GM23338 (cell line): ENCODE measurements at regions not wholly inside any gene's neighbourhood (a gene's known extent, or its start where the extent isn't known, plus 50 kb on each side); places are given as distances from the start of the nearest gene placed in this dataset.

Experiments
- ATAC-seq: fragments of 200-7000 bp; cut with Tn5 transposase; 3 replicates; pipeline ENCODE4 v1.9.1; 2020
- DNase-seq: peaks from one replicate; pipeline ENCODE4 v3.0.0-alpha.2; 2015; ENCODE audit warnings: low spot score
- H2AFZ ChIP-seq: fragments of 200-600 bp; sonication (generic); 2 replicates; pipeline ENCODE4 v1.8.0; 2016; ENCODE audit warnings: antibody characterized with exemption, mild to moderate bottlenecking, moderate library complexity
- H3F3A ChIP-seq: fragments of 200-600 bp; sonication (generic); replicated peaks from 2 replicates; pipeline ENCODE4 v1.8.0; 2017; ENCODE audit warnings: antibody characterized with exemption, mixed run types, low read depth
- H3K27ac ChIP-seq: fragments of 200-600 bp; sonication (generic); 2 replicates; pipeline ENCODE4 v1.6.1; 2016; ENCODE audit warnings: low read depth
- H3K27me3 ChIP-seq: fragments of 200-600 bp; sonication (generic); 2 replicates; pipeline ENCODE4 v1.8.0; 2016; ENCODE audit warnings: mild to moderate bottlenecking, mixed run types, moderate library complexity; ENCODE audit not compliant: insufficient read depth
- H3K36me3 ChIP-seq: fragments of 200-600 bp; sonication (generic); 2 replicates; pipeline ENCODE4 v1.8.0; 2016; ENCODE audit warnings: mild to moderate bottlenecking; ENCODE audit not compliant: insufficient read depth
- H3K4me1 ChIP-seq: fragments of 200-600 bp; sonication (generic); 2 replicates; pipeline ENCODE4 v1.8.0; 2016; ENCODE audit warnings: mild to moderate bottlenecking, moderate library complexity; ENCODE audit not compliant: insufficient read depth
- H3K4me2 ChIP-seq: fragments of 200-600 bp; sonication (generic); 2 replicates; pipeline ENCODE4 v1.7.1; 2017; ENCODE audit warnings: mixed run types
- H3K4me3 ChIP-seq: fragments of 200-600 bp; sonication (generic); 2 replicates; pipeline ENCODE4 v1.6.1; 2016; ENCODE audit warnings: mixed run types
- H3K79me2 ChIP-seq: fragments of 200-600 bp; sonication (generic); replicated peaks from 2 replicates; pipeline ENCODE4 v1.8.0; 2017; ENCODE audit warnings: mild to moderate bottlenecking; ENCODE audit not compliant: insufficient read depth
- H3K9me2 ChIP-seq: fragments of 200-600 bp; sonication (generic); 2 replicates; pipeline ENCODE4 v1.8.0; 2017; ENCODE audit not compliant: insufficient read depth
- H4K20me1 ChIP-seq: fragments of 200-600 bp; sonication (generic); replicated peaks from 2 replicates; pipeline ENCODE4 v1.8.0; 2017; ENCODE audit warnings: mild to moderate bottlenecking; ENCODE audit not compliant: insufficient read depth
- H3K27ac Mint-ChIP-seq: 2 replicates; pipeline ENCODE4 v1.8.0; 2020; ENCODE audit warnings: inconsistent platforms, mild to moderate bottlenecking, moderate library complexity, mixed read lengths
- H3K27me3 Mint-ChIP-seq: 3 replicates; pipeline ENCODE4 v1.8.0; 2022; ENCODE audit warnings: low read depth, mild to moderate bottlenecking, moderate library complexity, mixed read lengths, inconsistent platforms; ENCODE audit not compliant: insufficient read depth, poor library complexity
- H3K36me3 Mint-ChIP-seq: 3 replicates; pipeline ENCODE4 v1.8.0; 2021; ENCODE audit warnings: low read depth, mild to moderate bottlenecking, inconsistent platforms, moderate library complexity, mixed read lengths
- H3K4me1 Mint-ChIP-seq: 3 replicates; pipeline ENCODE4 v1.8.0; 2020; ENCODE audit warnings: mild to moderate bottlenecking, inconsistent platforms, mixed read lengths
- H3K4me3 Mint-ChIP-seq: 3 replicates; pipeline ENCODE4 v1.8.0; 2021; ENCODE audit warnings: moderate library complexity, mild to moderate bottlenecking, inconsistent platforms, mixed read lengths
- H3K9me3 Mint-ChIP-seq: 3 replicates; pipeline ENCODE4 v1.8.0; 2020; ENCODE audit warnings: moderate library complexity, mild to moderate bottlenecking, inconsistent platforms, mixed read lengths
- CREB1 ChIP-seq: fragments of 250-450 bp; sonication (Bioruptor Pico); IDR thresholded peaks from 2 replicates; pipeline ENCODE4 v1.5.0; 2020; ENCODE audit warnings: low read depth, mild to moderate bottlenecking, moderate library complexity
- CTCF ChIP-seq, 2 experiments: fragments of 200-600 bp in 1 of 2; sonication (generic) in 1 of 2; conservative IDR thresholded peaks; 2 replicates each; pipeline versions ENCODE4 v1.5.1 to v1.6.1; 2016 to 2017; ENCODE audit warnings: antibody characterized with exemption in 2 of 2, low read depth in 2 of 2, mild to moderate bottlenecking in 2 of 2, moderate library complexity in 1 of 2
- ETS1 ChIP-seq: IDR thresholded peaks from 2 replicates; pipeline ENCODE4 v1.6.1; 2016; ENCODE audit warnings: antibody characterized with exemption
- EZH2 ChIP-seq: fragments of 200-600 bp; sonication (generic); IDR thresholded peaks from one replicate; pipeline ENCODE4 v1.8.0; 2017; ENCODE audit warnings: antibody characterized with exemption, mild to moderate bottlenecking, low read depth; ENCODE audit not compliant: unreplicated experiment
- EZH2phosphoT487 ChIP-seq: fragments of 200-600 bp; sonication (generic); IDR thresholded peaks from one replicate; pipeline ENCODE4 v1.8.1; 2018; ENCODE audit warnings: antibody characterized with exemption; ENCODE audit not compliant: unreplicated experiment
- JUNB ChIP-seq: IDR thresholded peaks from one replicate; pipeline ENCODE4 v1.6.1; 2016; ENCODE audit warnings: antibody characterized with exemption; ENCODE audit not compliant: unreplicated experiment
- NANOG ChIP-seq: IDR thresholded peaks from 2 replicates; pipeline ENCODE4 v1.6.1; 2016; ENCODE audit warnings: antibody characterized with exemption, borderline replicate concordance
- POLR2AphosphoS5 ChIP-seq: IDR thresholded peaks from 2 replicates; pipeline ENCODE4 v1.6.1; 2016; ENCODE audit warnings: antibody characterized with exemption, low read depth
- STAT1 ChIP-seq: IDR thresholded peaks from one replicate; pipeline ENCODE4 v1.6.1; 2016; ENCODE audit warnings: antibody characterized with exemption; ENCODE audit not compliant: unreplicated experiment
- ZNF114 ChIP-seq: fragments of 250-450 bp; sonication (Bioruptor Pico); IDR thresholded peaks from 2 replicates; pipeline ENCODE4 v1.5.0; 2020; ENCODE audit warnings: mild to moderate bottlenecking, moderate library complexity
- ZNF331 ChIP-seq: fragments of 250-450 bp; sonication (Bioruptor Pico); IDR thresholded peaks from 2 replicates; pipeline ENCODE4 v1.5.0; 2020; ENCODE audit warnings: low read depth, mild to moderate bottlenecking, moderate library complexity
- TF ChIP-seq, protein P1 (sequence below): IDR thresholded peaks from one replicate; pipeline ENCODE4 v1.6.1; 2018; ENCODE audit warnings: antibody characterized with exemption; ENCODE audit not compliant: unreplicated experiment
- TF ChIP-seq, protein P2 (sequence below): fragments of 250-450 bp; sonication (Bioruptor Pico); IDR thresholded peaks from 2 replicates; pipeline ENCODE4 v1.5.0; 2020; ENCODE audit warnings: mild to moderate bottlenecking, moderate library complexity

GRCh38 chr4:31383767-31384166 is 663.6 kb downstream of the PCDH7 start:
- Mint-ChIP-seq H3K4me3 (no peak overlapping the region), H3K27me3 (no peaks in the 10 kb centered on the region), H3K36me3 (no peaks in the 10 kb centered on the region), H3K27ac (no peak overlapping the region), H3K4me1 (no peaks in the 10 kb centered on the region), H3K9me3 (no peaks in the 10 kb centered on the region)
- H3K27ac ChIP-seq: no peak overlapping the region
- H3K79me2 ChIP-seq: no peaks in the 10 kb centered on the region
- H3F3A ChIP-seq: no peaks in the 10 kb centered on the region
- H3K4me2 ChIP-seq: no peak overlapping the region
- no peaks in the 10 kb centered on the region for H3K27me3 ChIP-seq
- peak overlapping the region; percentile 56; the same call in 1 of the 2 replicates for H2AFZ ChIP-seq
- H3K4me3 ChIP-seq: no peak overlapping the region
- ATAC-seq (no peak), DNase-seq (no peak)
- no peaks in the 10 kb centered on the region for H3K4me1 ChIP-seq
- H3K9me2 ChIP-seq: no peaks in the 10 kb centered on the region
- no peaks in the 10 kb centered on the region for H3K36me3 ChIP-seq
- no peak for TF ChIP-seq ETS1
- no peak for TF ChIP-seq POLR2AphosphoS5
- TF ChIP-seq JUNB: no peak
- TF ChIP-seq, protein P1, sequence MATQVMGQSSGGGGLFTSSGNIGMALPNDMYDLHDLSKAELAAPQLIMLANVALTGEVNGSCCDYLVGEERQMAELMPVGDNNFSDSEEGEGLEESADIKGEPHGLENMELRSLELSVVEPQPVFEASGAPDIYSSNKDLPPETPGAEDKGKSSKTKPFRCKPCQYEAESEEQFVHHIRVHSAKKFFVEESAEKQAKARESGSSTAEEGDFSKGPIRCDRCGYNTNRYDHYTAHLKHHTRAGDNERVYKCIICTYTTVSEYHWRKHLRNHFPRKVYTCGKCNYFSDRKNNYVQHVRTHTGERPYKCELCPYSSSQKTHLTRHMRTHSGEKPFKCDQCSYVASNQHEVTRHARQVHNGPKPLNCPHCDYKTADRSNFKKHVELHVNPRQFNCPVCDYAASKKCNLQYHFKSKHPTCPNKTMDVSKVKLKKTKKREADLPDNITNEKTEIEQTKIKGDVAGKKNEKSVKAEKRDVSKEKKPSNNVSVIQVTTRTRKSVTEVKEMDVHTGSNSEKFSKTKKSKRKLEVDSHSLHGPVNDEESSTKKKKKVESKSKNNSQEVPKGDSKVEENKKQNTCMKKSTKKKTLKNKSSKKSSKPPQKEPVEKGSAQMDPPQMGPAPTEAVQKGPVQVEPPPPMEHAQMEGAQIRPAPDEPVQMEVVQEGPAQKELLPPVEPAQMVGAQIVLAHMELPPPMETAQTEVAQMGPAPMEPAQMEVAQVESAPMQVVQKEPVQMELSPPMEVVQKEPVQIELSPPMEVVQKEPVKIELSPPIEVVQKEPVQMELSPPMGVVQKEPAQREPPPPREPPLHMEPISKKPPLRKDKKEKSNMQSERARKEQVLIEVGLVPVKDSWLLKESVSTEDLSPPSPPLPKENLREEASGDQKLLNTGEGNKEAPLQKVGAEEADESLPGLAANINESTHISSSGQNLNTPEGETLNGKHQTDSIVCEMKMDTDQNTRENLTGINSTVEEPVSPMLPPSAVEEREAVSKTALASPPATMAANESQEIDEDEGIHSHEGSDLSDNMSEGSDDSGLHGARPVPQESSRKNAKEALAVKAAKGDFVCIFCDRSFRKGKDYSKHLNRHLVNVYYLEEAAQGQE: no peak
- no peak for TF ChIP-seq ZNF114
- no peak for TF ChIP-seq EZH2
- TF ChIP-seq, protein P2, sequence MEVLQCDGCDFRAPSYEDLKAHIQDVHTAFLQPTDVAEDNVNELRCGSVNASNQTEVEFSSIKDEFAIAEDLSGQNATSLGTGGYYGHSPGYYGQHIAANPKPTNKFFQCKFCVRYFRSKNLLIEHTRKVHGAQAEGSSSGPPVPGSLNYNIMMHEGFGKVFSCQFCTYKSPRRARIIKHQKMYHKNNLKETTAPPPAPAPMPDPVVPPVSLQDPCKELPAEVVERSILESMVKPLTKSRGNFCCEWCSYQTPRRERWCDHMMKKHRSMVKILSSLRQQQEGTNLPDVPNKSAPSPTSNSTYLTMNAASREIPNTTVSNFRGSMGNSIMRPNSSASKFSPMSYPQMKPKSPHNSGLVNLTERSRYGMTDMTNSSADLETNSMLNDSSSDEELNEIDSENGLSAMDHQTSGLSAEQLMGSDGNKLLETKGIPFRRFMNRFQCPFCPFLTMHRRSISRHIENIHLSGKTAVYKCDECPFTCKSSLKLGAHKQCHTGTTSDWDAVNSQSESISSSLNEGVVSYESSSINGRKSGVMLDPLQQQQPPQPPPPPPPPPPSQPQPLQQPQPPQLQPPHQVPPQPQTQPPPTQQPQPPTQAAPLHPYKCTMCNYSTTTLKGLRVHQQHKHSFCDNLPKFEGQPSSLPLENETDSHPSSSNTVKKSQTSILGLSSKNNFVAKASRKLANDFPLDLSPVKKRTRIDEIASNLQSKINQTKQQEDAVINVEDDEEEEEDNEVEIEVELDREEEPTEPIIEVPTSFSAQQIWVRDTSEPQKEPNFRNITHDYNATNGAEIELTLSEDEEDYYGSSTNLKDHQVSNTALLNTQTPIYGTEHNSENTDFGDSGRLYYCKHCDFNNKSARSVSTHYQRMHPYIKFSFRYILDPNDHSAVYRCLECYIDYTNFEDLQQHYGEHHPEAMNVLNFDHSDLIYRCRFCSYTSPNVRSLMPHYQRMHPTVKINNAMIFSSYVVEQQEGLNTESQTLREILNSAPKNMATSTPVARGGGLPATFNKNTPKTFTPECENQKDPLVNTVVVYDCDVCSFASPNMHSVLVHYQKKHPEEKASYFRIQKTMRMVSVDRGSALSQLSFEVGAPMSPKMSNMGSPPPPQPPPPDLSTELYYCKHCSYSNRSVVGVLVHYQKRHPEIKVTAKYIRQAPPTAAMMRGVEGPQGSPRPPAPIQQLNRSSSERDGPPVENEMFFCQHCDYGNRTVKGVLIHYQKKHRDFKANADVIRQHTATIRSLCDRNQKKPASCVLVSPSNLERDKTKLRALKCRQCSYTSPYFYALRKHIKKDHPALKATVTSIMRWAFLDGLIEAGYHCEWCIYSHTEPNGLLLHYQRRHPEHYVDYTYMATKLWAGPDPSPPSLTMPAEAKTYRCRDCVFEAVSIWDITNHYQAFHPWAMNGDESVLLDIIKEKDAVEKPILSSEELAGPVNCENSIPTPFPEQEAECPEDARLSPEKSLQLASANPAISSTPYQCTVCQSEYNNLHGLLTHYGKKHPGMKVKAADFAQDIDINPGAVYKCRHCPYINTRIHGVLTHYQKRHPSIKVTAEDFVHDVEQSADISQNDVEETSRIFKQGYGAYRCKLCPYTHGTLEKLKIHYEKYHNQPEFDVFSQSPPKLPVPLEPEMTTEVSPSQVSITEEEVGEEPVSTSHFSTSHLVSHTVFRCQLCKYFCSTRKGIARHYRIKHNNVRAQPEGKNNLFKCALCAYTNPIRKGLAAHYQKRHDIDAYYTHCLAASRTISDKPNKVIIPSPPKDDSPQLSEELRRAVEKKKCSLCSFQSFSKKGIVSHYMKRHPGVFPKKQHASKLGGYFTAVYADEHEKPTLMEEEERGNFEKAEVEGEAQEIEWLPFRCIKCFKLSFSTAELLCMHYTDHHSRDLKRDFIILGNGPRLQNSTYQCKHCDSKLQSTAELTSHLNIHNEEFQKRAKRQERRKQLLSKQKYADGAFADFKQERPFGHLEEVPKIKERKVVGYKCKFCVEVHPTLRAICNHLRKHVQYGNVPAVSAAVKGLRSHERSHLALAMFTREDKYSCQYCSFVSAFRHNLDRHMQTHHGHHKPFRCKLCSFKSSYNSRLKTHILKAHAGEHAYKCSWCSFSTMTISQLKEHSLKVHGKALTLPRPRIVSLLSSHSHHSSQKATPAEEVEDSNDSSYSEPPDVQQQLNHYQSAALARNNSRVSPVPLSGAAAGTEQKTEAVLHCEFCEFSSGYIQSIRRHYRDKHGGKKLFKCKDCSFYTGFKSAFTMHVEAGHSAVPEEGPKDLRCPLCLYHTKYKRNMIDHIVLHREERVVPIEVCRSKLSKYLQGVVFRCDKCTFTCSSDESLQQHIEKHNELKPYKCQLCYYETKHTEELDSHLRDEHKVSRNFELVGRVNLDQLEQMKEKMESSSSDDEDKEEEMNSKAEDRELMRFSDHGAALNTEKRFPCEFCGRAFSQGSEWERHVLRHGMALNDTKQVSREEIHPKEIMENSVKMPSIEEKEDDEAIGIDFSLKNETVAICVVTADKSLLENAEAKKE: no peak
- TF ChIP-seq NANOG: no peak
- no peak for TF ChIP-seq EZH2phosphoT487
- TF ChIP-seq CTCF (conservative IDR thresholded peaks at IDR 0.05; ENCODE audit: low read depth in 2 of 2): no peak
- TF ChIP-seq CREB1 (CRISPR knock-in tag): no peak
- TF ChIP-seq STAT1: no peak
- TF ChIP-seq ZNF331 (CRISPR knock-in tag): no peak
- no peaks in the 10 kb centered on the region for H4K20me1 ChIP-seq
